Thyroid gland (tissue), 4 donors: ENCODE measurements at regions not wholly inside any gene's neighbourhood (a gene's known extent, or its start where the extent isn't known, plus 50 kb on each side); places are given as distances from the start of the nearest gene placed in this dataset.

Source experiments
- DNase-seq, 2 donors: peaks; one replicate each; pipeline ENCODE4 v3.0.0-alpha.2; 2019
- H3K27ac ChIP-seq, 3 donors: fragments of 200-600 bp; sonication (generic); 1 replicate in 2 of 3; 2 replicates in 1 of 3; pipeline ENCODE4 v1.5.1; 2016 to 2019; ENCODE audit warnings: mild to moderate bottlenecking in 1 of 3, moderate library complexity in 1 of 3
- H3K27me3 ChIP-seq: fragments of 200-600 bp; sonication (generic); one replicate; pipeline ENCODE4 v1.5.1; 2019
- H3K36me3 ChIP-seq, 2 donors: fragments of 200-600 bp; sonication (generic); one replicate each; pipeline ENCODE4 v1.5.1; 2016 to 2019
- H3K4me1 ChIP-seq, 2 donors: fragments of 200-600 bp; sonication (generic); one replicate each; pipeline ENCODE4 v1.5.1; 2017 to 2019
- H3K4me3 ChIP-seq, 3 donors: fragments of 200-600 bp; sonication (generic); replicated peaks in 1 of 3; 1 replicate in 2 of 3; 2 replicates in 1 of 3; pipeline ENCODE4 v1.5.1; 2016; ENCODE audit warnings: mild to moderate bottlenecking in 1 of 3
- H3K9me3 ChIP-seq: fragments of 200-600 bp; sonication (generic); one replicate; pipeline ENCODE4 v1.5.1; 2017
- CTCF ChIP-seq, 6 experiments: fragments of 200-600 bp in 3 of 6; fragments of 450-650 bp in 3 of 6; sonication (generic) in 3 of 6; IDR thresholded peaks; one replicate each; pipeline ENCODE4 v1.5.1; 2016 to 2019; ENCODE audit warnings: antibody characterized with exemption in 6 of 6, mild to moderate bottlenecking in 2 of 6, inconsistent platforms in 1 of 6, moderate library complexity in 1 of 6
- POLR2A ChIP-seq, 2 donors: fragments of 450-650 bp; IDR thresholded peaks; one replicate each; pipeline ENCODE4 v1.6.1; 2017; ENCODE audit warnings: antibody characterized with exemption in 2 of 2, mild to moderate bottlenecking in 2 of 2, moderate library complexity in 1 of 2
- WGBS, 2 donors: methylation state at CpG; one replicate each; pipeline ENCODE4 v1.1.5; 2017; 5-methylcytosine and 5-hydroxymethylcytosine counted together
- intact Hi-C: fragments of 100-400 bp; cut with DNase I; formaldehyde crosslinking; loops from one replicate; pipeline ENCODE4 v1.15.1; 2023

- WGBS, 2 donors: 80 to 82% methylated on average over 3 of the region's 3 CpGs
- Histone ChIP-seq H3K27me3 (no peaks in the 10 kb centered on the region), H3K27ac (no peak overlapping the region), H3K4me1 (peaks cover 11 to 18% of the 10 kb centered on the region in 2 donors), H3K4me3 (no peak overlapping the region), H3K9me3 (no peaks in the 10 kb centered on the region), H3K36me3 (no peaks in the 10 kb centered on the region)
- no peak for TF ChIP-seq POLR2A (IDR thresholded peaks at IDR 0.05)
- intact Hi-C loops: loop anchor here (10.0 kb wide), 1 partner anchor 74 kb away; no protein-coding TSS in a partner anchor
- no peak for DNase-seq
These were observed 64.3 kb upstream of the NAV2 start for GRCh38 chr11:19648321-19648720.

- no peak for TF ChIP-seq POLR2A (IDR thresholded peaks at IDR 0.05)
- TF ChIP-seq CTCF (IDR thresholded peaks at IDR 0.05): no peak
- no peaks in the 10 kb centered on the region for H3K36me3 ChIP-seq
- H3K4me1 ChIP-seq: peaks cover 11 to 19% of the 10 kb centered on the region in 2 donors
- no peaks in the 10 kb centered on the region for H3K9me3 ChIP-seq
- intact Hi-C loops: loop anchor here (10.0 kb wide), 1 partner anchor 73 kb away; no protein-coding TSS in a partner anchor
- 95 to 96% methylated on average over 3 of the region's 3 CpGs for WGBS, 2 donors
- DNase-seq: no peak
- H3K27ac ChIP-seq: no peak overlapping the region
- H3K4me3 ChIP-seq: no peak overlapping the region
- no peaks in the 10 kb centered on the region for H3K27me3 ChIP-seq
These were observed 64.8 kb upstream of the NAV2 start for GRCh38 chr11:19647816-19648215.

GRCh38 chr11:19646921-19647320 is 65.7 kb upstream of the NAV2 start:
- Histone ChIP-seq H3K9me3 (no peaks in the 10 kb centered on the region), H3K27ac (peak overlapping the region in 1 of 3 donors; percentile 42), H3K27me3 (no peaks in the 10 kb centered on the region), H3K4me3 (no peak overlapping the region), H3K36me3 (no peaks in the 10 kb centered on the region), H3K4me1 (peaks cover 11 to 28% of the 10 kb centered on the region in 2 donors)
- TF ChIP-seq POLR2A (IDR thresholded peaks at IDR 0.05): no peak
- TF ChIP-seq CTCF (IDR thresholded peaks at IDR 0.05): peak in 1 of 6 experiments; percentile 42
- 17 to 31% methylated on average over 2 to 3 of the region's 3 CpGs for WGBS, 2 donors
- peak; percentile 96 to 97 for DNase-seq
- intact Hi-C loops: loop anchor here (10.0 kb wide), 1 partner anchor 72 kb away; no protein-coding TSS in a partner anchor

GRCh38 chr11:19646308-19646707 is 66.3 kb upstream of the NAV2 start:
- H3K27me3 ChIP-seq: no peaks in the 10 kb centered on the region
- no peaks in the 10 kb centered on the region for H3K36me3 ChIP-seq
- H3K27ac ChIP-seq: peak overlapping the region in 2 of 3 donors; percentile 4 to 42
- intact Hi-C loops: loop anchor here (10.0 kb wide), 1 partner anchor 72 kb away; no protein-coding TSS in a partner anchor
- 88 to 95% methylated on average over 1 of the region's 1 CpG for WGBS, 2 donors
- TF ChIP-seq POLR2A (IDR thresholded peaks at IDR 0.05) (no peak), CTCF (IDR thresholded peaks at IDR 0.05) (no peak)
- peak in 1 of 2 donors; percentile 15 for DNase-seq
- H3K9me3 ChIP-seq: no peaks in the 10 kb centered on the region
- peaks cover 11 to 34% of the 10 kb centered on the region in 2 donors for H3K4me1 ChIP-seq
- no peak overlapping the region for H3K4me3 ChIP-seq

- TF ChIP-seq CTCF (IDR thresholded peaks at IDR 0.05): no peak
- no peak for TF ChIP-seq POLR2A (IDR thresholded peaks at IDR 0.05)
- Histone ChIP-seq H3K27me3 (no peaks in the 10 kb centered on the region), H3K36me3 (no peaks in the 10 kb centered on the region), H3K4me3 (no peak overlapping the region), H3K4me1 (peaks cover 6 to 35% of the 10 kb centered on the region in 2 donors), H3K27ac (no peak overlapping the region), H3K9me3 (no peaks in the 10 kb centered on the region)
- no peak for DNase-seq
- WGBS, 2 donors: 97 to 98% methylated on average over 4 of the region's 4 CpGs
- intact Hi-C loops: loop anchor here (10.0 kb wide), 1 partner anchor 70 kb away; no protein-coding TSS in a partner anchor
These were observed 68.3 kb upstream of the NAV2 start for GRCh38 chr11:19644316-19644715.
